ENCODE measurements at regions not wholly inside any gene's neighbourhood (a gene's known extent, or its start where the extent isn't known, plus 50 kb on each side); places are given as distances from the start of the nearest gene placed in this dataset.
"Not testable (repeated sequence)": the region's sequence is repeated elsewhere in the genome, so short reads cannot be mapped to it uniquely, and the experiment has no call there.

DNA sequence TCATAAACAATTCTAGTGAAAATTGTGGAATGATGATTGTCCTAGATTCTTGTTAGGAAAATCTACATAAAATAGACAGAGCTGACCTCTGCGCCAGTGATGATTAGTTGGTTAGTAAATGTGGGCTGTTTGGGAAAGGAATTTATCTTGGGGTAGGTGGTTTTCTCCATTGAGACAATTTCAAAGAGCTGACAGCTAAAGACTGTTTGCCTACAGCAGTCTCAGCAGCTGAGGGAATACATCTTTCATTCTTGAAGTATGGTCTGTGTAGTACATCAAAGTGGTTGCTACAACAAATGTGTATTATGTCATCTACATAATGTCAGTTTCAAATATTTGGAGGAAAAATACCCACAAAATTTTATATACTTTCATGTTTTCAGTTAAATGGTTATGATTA, 117.2 kb upstream of the TRPC4 start:
- DNase-seq: no peak

DNA sequence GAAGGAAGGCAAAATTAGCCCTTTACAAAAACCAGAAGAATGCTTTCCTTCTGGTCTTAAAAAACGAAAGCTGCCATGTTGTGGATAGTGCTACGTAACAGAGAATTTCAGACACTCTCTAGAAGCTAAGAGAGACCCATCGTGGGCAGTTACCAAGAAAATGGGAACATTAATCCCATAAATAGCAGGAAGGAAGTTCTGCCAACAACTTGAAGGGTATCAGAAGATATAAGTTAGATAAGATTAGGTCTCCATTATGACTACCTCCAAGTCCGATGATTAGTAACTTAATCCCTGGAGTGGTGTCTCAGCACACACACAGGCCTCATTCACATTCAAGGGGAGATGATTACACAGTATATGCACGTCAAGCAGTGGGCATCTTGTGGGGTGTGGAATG, 115.7 kb upstream of the TRPC4 start:
- DNase-seq: no peak

DNA sequence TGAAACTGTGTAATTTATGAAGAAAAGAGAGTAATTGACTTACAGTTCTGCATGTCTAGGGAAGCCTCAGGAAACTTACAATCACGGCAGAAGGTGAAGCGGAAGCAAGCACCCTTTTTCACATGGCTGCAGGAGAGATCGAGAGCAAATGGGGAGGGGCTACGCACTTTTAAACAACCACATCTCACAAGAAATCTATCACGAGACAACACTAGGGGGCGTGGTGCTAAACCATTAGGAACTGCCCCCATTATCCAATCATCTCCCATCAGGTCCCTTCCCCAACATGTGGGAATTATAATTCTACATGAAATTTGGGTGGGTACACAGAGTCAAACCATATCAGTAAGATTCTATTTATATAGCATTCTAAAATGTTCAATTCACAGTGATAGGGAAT, 114.8 kb upstream of the TRPC4 start:
- DNase-seq: no peak

DNA sequence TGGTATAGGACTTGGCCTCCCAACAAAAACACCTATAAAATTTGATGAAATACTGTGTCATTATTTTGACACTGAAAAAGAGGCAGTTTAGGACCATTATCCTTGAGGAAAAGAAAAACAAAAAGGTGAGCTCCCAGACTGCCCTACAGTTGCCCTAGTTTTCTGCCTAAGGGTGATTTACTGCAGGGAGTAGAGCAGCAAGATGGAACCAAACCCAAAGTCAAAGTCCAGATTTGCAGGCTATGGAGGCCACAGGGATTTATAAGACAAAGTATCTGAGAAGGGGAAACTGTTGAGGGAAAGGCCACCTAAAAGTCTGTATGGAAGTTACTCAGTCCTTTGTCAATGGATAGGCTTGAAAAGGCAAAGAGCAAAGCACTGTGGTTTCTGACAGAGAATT, 112.4 kb upstream of the TRPC4 start:
- no peak for DNase-seq

DNA sequence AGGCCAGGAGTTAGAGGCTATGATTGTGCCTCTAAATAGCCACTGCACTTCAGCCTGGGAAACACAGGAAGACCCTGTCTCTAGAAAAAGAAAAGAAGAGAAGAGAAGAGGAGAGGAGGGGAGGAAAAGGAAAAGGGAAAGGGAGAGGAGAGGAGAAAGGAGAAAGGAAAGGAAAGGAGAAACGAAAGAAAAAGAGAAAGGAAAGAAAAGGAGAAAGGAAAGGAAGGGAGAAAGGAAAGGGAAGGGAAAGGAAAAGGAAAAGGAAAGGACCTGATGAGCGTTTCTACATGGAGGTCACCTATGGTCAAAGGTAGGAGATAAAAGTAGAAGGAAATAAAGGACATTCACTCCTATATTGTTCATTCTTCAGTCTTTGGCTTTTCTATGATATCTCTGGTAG, 109.1 kb upstream of the TRPC4 start:
- no peak for DNase-seq

DNA sequence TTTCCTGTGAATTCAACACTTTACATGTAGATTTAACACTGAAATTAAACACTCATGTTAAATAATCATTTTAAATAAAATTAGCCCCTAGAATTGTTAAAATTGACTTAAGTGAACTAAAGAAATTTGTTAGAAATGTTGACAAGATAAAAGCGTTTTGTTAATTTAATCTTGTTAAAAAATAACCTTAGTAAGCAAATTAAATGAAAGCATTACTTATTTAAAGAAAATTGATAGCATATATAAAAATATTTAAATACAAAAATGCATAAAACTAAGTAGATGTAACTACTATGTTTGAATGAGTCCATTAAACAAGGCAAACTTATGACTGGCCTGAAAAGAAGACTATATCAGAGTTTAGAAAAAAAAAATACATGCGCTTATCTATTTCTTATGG, 99.0 kb upstream of the TRPC4 start:
- DNase-seq: no peak

DNA sequence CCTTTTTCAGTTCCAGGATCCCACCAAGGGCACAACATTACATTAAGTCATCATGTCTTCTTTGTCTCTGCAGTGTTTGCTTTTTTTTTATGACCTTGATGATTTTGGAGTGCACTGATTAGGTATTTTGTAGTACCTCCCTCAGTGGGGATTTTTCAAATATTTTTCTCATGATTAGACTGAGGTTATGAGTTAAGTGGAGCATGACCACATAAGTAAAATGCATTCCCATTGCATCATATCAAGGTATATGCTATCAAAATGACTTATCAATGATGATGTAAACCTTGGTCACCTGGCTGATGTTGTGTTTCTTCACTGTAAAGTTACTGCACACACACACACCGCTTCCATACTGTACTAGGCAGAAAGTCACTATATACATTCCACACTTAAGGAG, 96.7 kb upstream of the TRPC4 start:
- DNase-seq: peak; percentile 27

DNA sequence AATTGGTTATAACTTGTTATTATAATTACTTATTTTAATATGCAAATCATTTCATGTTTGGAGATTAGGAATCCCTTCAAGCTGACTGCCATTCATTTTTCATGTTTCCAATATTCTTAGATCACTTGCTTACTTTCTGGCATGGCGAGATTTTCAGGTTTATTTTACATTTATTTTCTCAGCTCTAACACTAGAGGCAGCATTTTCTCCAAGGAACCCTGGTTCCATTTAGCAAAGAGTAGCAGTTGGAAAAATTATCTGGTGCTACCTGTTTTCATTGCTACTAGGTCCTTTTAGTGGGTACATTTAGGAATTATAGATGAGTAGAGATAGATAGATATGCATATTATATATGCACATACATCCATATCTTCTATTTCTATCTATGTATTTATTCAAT, 90.9 kb upstream of the TRPC4 start:
- no peak for DNase-seq

DNA sequence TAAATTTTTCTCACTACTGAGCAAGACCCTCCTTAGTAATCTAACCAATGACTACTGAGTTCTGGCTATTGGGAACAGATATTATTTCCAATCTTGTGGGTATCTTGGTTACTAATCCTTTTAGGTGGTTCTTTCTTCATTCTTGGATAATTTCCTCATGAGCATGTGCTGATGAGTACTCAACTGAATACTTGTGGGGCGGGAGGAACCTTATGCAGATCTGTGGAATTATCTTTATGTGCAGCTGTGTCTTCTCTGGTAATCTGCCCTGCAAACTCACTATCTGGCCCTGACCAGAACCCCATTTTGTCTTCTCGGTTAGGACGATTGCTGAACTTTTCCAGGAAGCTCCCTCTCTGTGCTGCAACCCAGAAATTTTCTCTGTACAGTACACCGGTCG, 89.7 kb upstream of the TRPC4 start:
- DNase-seq: no peak

DNA sequence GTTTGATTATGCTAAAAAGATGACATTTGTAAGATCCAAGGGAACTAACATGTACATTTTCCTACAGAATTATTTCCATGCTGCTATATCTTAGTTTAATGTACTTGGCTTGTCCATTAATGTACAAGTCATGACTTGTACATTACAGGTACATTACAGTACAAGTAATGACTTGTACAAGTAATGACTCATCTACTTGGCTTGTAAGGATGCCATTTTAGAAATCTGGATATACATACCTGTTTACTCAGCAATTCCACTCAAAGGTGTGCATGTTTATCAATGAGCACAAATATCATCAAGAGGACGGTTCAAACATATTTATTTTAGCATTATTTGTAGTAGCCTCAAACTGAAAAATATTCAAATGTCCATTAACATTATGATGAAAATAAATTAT, 87.0 kb upstream of the TRPC4 start:
- DNase-seq: no peak

DNA sequence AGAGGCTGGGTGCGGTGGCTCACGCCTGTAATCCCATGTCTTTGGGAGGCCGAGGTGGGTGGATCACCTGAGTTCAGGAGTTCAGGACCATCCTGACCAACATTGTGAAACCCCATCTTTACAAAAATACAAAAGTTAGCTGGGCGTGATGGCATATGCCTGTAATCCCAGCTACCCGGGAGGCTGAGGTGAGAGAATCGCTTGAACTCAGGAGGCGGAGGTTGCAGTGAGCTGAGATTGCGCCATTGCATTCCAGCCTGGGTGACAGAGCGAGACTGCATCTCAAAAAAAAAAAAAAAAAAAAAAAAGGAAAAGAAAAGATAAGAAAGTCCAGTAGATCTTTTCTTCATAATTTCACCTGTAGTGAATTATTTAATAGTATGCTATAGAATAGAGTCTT, 85.0 kb upstream of the TRPC4 start:
- DNase-seq: not testable (repeated sequence)

DNA sequence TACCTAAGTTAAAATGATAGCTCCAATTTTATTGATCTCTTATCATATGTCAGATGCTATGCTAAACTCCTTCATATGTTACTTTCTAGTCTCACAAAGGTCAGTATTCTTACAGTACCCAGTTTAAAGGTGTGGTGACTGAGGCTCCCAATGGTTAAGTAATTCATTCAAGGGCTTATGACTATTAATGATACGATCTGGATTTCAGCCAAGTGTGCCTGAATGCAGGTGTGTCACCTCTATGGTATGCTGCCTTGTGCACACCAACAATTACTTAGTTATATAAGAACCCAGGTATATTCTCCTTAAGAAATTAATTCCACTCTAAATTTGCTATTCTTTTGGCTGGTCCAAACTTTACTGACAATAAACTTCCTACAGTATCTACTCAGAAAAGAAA, 84.6 kb upstream of the TRPC4 start:
- DNase-seq: no peak

DNA sequence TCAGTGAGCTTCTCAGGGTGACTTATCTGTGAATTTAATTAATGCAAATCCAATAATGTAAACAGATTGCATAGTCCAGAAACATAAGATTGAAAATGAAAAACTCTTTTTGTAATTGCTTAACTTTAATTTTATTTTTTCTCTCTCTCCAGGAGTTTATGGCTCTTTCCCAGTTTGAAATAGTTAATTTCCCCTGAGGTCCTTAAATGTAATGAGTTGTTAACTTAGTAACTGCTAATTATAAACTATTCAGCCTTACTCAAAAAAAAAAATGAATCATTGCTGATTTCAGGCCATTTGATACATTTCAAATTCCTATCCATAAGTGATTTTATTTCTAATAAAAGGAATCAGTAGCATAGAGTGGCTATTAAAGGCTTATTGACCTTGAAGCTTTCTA, 84.1 kb upstream of the TRPC4 start:
- DNase-seq: no peak

DNA sequence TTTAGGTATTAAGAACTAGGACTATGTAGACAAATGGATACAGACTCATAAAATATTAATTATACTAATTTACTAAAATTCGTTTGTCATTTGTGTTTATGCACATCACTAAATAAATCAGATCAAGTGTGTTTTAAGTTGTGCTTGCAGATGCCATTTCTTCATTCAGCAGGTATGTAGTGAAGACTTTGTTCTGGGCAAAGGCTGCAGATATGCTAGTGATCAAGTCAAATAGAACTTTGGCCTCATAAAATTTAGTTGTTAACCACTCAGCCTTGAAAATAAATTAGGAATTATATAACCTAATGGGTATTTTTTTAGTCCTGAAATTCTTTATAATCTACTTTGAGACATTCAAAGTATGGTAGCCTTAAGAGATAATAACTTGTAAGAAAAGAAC, 80.4 kb upstream of the TRPC4 start:
- DNase-seq: no peak

DNA sequence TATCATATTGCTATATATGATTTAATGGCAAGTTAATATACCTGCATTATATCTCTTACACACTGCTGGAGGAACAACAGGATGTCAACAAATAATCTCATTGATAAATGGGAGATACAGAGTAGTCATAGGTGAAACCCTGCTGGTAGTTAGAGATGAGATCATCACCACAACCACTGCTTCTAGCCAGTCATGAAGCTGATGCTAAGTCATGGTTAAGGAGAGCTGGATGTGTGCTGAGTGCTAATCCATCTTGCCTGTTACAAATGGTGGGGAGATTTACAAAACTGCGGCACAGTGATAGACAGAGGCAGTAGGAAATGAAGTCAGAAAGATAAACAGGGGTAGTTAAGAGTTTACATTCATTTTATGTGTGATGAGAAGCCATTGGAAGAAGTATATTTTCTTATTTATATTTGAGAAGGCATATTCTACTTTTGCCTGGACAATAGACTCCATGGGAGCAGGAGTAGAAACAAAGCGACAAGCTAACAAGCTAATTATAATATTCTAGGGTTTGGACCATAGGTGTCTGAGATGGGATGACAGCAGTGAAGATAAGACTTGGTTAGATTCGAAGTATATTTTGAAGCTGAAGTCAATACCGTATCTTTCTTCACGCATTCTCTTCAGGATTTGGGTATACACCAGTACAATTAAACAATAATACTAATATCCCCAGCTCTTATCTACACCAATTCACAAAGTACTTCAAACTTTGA, 78.0 kb upstream of the TRPC4 start:
- DNase-seq: no peak

DNA sequence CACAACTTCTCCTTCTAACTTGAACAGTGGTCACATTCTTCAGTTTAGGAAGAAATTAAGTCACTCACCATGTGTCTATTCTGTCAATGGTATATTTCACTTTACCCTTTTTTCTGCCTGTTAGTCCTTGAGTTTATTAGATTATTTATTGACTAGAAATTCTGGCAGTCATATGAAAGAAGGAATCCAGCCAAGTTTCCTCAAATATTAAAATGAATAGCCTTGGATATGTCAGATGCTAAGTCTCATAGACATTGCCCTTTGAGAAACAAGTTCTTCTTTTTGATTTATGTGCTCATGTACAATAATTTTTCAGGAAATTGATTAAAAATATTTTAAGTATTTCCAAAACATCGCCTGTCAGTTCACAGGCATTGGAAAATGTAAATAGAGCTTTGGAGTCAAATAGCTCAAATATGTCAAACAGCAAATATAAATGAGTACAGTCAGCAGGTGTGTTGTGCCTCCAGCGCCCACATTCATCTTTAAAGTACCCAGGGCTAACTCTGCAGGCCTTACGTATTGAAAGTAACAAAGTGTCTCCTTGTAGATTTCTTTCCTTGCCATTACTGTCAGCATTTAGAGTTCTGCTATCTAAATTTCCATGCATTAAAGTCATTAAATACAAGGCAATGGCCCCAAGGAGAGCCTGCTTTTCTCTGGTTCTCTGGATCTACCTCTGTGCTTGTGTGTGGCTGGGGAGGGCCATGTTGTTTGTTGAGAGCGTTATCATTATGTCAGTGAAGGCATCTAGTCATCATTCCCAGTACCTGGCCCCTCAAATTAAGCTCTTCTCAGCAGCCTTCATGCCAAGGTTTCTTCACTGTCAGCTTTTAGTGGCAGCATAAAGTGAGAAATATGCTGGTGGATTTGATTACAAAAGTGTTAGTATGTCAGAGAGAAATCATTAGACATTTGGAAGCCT, 76.3 kb upstream of the TRPC4 start:
- no peak for DNase-seq

DNA sequence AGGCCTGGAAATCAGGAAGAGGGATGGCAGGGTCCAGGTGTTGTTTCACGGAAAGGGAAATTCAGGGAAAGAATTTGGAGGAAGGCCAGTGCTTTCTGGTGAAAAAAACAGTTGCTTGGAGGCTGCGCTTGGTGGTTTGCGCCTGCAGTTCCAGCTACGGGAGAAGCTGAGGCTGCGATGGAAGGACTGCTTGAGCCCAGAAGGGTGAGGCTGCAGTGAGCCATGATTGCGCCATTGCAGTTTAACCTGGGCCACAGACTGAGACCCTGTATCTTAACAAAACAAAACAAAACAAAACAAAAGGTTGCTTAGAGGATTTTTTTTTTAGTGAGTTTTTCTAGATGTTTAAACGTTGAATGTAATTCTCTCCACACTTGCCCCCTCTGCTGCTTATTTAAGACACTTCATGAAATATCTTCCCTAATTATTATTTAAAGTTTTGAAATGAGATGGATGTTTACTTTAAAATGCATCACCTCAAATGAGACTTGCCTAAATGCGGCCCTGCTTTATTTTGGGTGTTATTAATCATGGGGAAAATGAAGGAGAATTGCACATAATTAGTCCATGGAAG, 75.4 kb upstream of the TRPC4 start:
- DNase-seq: no peak

DNA sequence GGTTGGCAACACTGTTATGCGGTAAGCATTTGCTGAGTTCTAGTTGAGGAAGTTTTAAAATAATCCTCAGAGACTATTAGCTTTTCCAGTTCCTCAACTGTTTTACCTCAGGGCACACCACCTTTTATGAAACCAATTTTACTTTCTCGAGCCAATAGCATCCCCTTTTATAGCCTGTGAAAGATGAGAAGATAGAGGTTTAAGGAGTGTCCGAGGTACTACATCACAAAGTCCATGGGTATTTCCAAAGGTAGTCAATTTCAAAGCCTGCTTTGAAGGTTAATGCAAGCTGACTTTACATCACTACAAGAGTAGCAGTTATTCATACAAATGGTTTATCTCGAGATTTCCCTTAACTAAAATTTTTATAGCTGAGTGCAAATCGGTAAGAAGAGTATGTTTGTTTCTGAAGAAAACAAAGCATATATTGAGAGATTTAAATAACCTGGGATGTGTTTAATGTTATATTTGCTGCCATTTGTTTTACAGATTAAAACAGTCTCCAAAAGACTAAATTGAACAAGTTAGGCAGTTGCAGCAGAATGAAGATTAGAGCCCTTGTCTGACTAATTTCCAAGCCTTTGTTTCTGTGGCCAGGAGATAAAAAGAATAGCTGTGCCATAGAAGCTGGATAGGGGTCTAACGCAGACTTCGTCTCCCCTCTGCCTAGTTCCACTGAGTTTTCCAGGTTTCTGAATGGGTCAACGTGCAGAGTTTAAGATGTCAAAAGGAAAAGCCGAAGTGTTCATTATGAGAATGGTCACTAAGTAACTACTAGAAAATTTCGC, 74.7 kb upstream of the TRPC4 start:
- DNase-seq: no peak

DNA sequence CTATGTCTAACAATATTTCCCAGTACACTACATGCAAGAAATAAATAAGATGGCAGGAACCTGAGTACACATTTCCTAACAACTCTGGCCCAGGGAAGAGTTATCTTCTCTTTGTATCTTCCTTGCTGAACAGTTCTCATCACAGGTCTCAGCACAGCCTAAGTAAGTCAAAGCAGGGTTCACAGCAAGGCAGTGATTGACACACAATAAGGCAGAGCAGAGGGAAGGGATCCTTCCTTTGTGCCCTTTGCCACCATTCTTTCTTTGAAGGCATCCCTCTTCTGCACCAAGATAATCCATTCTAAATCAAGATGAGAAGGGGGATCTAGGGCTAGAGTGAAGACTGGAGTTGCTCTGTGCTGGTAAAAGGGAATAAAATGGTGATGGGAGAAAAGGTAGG, 73.4 kb upstream of the TRPC4 start:
- no peak for DNase-seq

DNA sequence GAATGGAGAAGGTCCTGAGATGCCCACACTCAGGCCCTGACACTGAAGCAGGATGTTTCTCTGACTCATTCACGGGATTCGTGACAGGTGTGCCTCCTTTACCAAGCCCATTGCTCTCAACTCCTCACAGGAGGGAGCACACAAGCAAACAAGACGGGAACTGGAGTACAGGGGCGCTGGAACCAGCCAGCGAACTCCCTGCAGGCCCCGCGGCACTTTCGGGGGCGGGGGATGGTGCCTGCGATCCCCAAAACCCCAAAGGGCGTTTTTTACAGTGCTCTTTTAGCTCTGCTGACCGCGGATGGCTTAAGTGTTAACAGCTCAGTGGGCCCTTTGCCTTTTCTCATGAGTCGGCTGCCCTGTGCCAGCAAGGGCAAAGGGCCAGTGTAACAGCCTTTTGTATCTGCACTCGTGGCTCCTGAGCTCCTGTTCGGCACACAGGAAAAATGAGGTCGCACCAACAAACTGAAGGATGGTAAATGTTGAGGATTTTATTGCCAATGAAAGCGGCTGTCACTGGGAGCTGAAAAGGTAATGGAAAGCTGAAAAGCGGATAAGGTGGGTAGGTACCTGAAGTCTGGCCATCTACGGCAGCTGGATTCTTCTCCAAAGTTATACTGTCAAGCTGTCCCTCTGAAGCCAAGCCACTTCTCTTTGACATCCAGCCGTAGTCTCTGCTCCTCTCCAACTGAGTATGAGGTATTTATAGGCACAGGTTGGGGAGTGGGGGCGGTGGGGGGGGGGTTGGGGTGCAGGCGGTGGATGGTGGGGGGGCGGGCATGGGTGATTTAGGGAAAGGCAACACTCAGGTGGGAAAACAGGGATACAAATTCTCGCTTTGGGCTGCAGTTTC, 65.0 kb upstream of the TRPC4 start:
- no peak for DNase-seq

DNA sequence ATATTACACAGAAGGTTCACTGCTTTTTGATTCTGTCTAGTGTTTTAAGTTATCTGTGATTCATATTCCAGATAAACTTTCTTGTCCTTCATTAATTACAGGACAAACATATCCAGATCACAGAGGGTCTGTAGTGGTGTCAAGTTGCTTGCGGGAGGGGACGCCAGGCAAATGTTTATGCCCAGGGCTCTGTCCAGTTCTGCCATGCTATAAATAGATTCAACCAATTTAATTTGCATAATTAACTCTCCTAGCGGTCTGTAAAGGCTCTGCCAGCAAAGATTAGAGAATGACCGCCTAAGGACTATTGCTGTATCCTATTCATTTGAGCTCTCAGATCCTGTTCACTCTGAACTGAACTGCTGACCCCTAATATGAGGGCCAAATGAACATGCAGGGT, 59.7 kb upstream of the TRPC4 start:
- no peak for DNase-seq

DNA sequence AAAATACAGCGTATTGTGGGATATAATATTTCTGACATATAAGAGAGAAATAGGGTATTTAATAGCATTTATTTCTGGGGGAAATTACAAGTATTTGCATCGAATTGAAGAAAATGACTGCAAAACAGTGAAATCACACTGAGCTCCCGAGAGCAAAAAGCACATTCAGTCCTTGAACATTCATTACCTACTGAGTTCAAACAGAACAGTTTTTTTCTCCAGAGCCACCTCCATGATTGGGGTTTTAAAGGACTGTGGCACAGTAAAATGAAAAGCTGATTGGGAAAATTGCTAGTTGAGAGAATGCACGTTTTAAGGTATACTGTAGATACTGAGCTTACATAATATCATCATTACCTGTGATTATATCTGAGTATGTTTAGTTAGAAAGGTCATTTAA, 58.0 kb upstream of the TRPC4 start:
- no peak for DNase-seq

All from EL (cell line).